ENCODE measurements at regions not wholly inside any gene's neighbourhood (a gene's known extent, or its start where the extent isn't known, plus 50 kb on each side); places are given as distances from the start of the nearest gene placed in this dataset.

GRCh38 chr6:22006795-22007194 is 290.0 kb downstream of the PRL start:
- DNase-seq, result no peak

- no peak for DNase-seq
Measured at GRCh38 chr6:22007469-22007868, 289.4 kb downstream of the PRL start.

- DNase-seq, result no peak
Measured at GRCh38 chr6:22008248-22008836, 288.5 kb downstream of the PRL start.

GRCh38 chr6:22010102-22010501 is 286.7 kb downstream of the PRL start:
- no peak for DNase-seq

- DNase-seq, result no peak
Measured at GRCh38 chr6:22015216-22015615, 281.6 kb downstream of the PRL start.

GRCh38 chr6:22015944-22016343 is 280.9 kb downstream of the PRL start:
- no peak for DNase-seq

- no peak for DNase-seq
Measured at GRCh38 chr6:22017272-22017671, 279.6 kb downstream of the PRL start.

GRCh38 chr6:22017766-22018165 is 279.1 kb downstream of the PRL start:
- DNase-seq, result no peak

- DNase-seq, result no peak
Measured at GRCh38 chr6:22019857-22020256, 277.0 kb downstream of the PRL start.

GRCh38 chr6:22020299-22021003 is 276.4 kb downstream of the PRL start:
- no peak for DNase-seq

- DNase-seq, result no peak
Measured at GRCh38 chr6:22021966-22022365, 274.9 kb downstream of the PRL start.

GRCh38 chr6:22023937-22024336 is 272.9 kb downstream of the PRL start:
- peak; percentile 82 for DNase-seq

GRCh38 chr6:22024973-22025467 is 271.8 kb downstream of the PRL start:
- DNase-seq, result peak; percentile 52

- peak; percentile 88 for DNase-seq
Measured at GRCh38 chr6:22025468-22026163, 271.2 kb downstream of the PRL start.

- DNase-seq, result no peak
Measured at GRCh38 chr6:22026164-22026678, 270.6 kb downstream of the PRL start.

GRCh38 chr6:22027040-22027725 is 269.7 kb downstream of the PRL start:
- DNase-seq, result no peak

- DNase-seq, result no peak
Measured at GRCh38 chr6:22028403-22029090, 268.3 kb downstream of the PRL start.

GRCh38 chr6:22029171-22029570 is 267.7 kb downstream of the PRL start:
- no peak for DNase-seq

GRCh38 chr6:22030730-22031619 is 265.9 kb downstream of the PRL start:
- no peak for DNase-seq

- DNase-seq, result no peak
Measured at GRCh38 chr6:22035690-22036089, 261.1 kb downstream of the PRL start.

- no peak for DNase-seq
Measured at GRCh38 chr6:22036275-22036674, 260.6 kb downstream of the PRL start.

GRCh38 chr6:22036699-22037098 is 260.1 kb downstream of the PRL start:
- DNase-seq, result no peak
